IMR-90 (cell line): ENCODE measurements at regions not wholly inside any gene's neighbourhood (a gene's known extent, or its start where the extent isn't known, plus 50 kb on each side); places are given as distances from the start of the nearest gene placed in this dataset.

Source experiments
- ATAC-seq: fragments of 200-7000 bp; cut with Tn5 transposase; 2 replicates; pipeline ENCODE4 v1.9.1; 2020; ENCODE audit warnings: low read depth, mild to moderate bottlenecking, moderate library complexity
- BruUV-seq: library from RNA; stranded (reverse); fragments of 400-500 nt; replicated peaks from 2 replicates; lab custom pipeline; 2021; lab: Mats Ljungman, UMichigan
- CTCF ChIA-PET: fragments of 300-600 bp; formaldehyde crosslinking; extraction: SDS; loops from one replicate; lab custom pipeline; 2021; ENCODE audit warnings: antibody characterized with exemption; lab: Yijun Ruan, JAX
- POLR2A ChIA-PET: fragments of 300-600 bp; sonication (Branson Sonifier 250); formaldehyde crosslinking; loops from one replicate; lab custom pipeline; 2022; ENCODE audit warnings: antibody characterized with exemption; ENCODE audit not compliant: unreplicated experiment; lab: Charles Lee
- DNase-seq: peaks from one replicate; pipeline ENCODE4 v3.0.0; 2013
- H2AFZ ChIP-seq: replicated peaks from 2 replicates; pipeline ENCODE3; 2013; ENCODE audit warnings: low read length, mild to moderate bottlenecking; ENCODE audit not compliant: poor library complexity
- H2AK5ac ChIP-seq: 2 replicates; pipeline ENCODE4 v1.6.1; 2013; ENCODE audit warnings: low read depth, low read length, inconsistent platforms
- H2AK9ac ChIP-seq: replicated peaks from 2 replicates; pipeline ENCODE3; 2013; ENCODE audit warnings: mild to moderate bottlenecking, low read depth, low read length, moderate library complexity; ENCODE audit not compliant: poor library complexity
- H2BK120ac ChIP-seq: 2 replicates; pipeline ENCODE4 v1.6.1; 2013; ENCODE audit warnings: low read depth, low read length, inconsistent platforms
- H2BK15ac ChIP-seq: 3 replicates; pipeline ENCODE4 v1.6.1; 2013; ENCODE audit warnings: low read depth, low read length, inconsistent platforms
- H2BK20ac ChIP-seq: 2 replicates; pipeline ENCODE4 v1.6.1; 2013; ENCODE audit warnings: low read depth, mild to moderate bottlenecking, inconsistent platforms, low read length, moderate library complexity
- H2BK5ac ChIP-seq: 2 replicates; pipeline ENCODE4 v1.6.1; 2013; ENCODE audit warnings: mild to moderate bottlenecking, low read depth, low read length, inconsistent platforms; ENCODE audit not compliant: poor library complexity, severe bottlenecking
- H3K14ac ChIP-seq: replicated peaks from 2 replicates; pipeline ENCODE4 v1.6.1; 2013; ENCODE audit warnings: low read depth, low read length, inconsistent platforms
- H3K18ac ChIP-seq: 2 replicates; pipeline ENCODE4 v1.6.1; 2013; ENCODE audit warnings: low read depth, low read length, control low read depth
- H3K23ac ChIP-seq: 2 replicates; pipeline ENCODE4 v1.6.1; 2013; ENCODE audit warnings: low read depth, low read length, inconsistent platforms
- H3K27ac ChIP-seq: 2 replicates; pipeline ENCODE4 v1.5.1; 2013; ENCODE audit warnings: mild to moderate bottlenecking, control low read depth, low read length; ENCODE audit not compliant: insufficient read depth
- H3K27me3 ChIP-seq: 2 replicates; pipeline ENCODE4 v1.6.1; 2013; ENCODE audit warnings: low read length; ENCODE audit not compliant: control insufficient read depth, insufficient read depth
- H3K36me3 ChIP-seq: 2 replicates; pipeline ENCODE4 v1.6.1; 2013; ENCODE audit warnings: low read length, mixed read lengths; ENCODE audit not compliant: control insufficient read depth, insufficient read depth
- H3K4ac ChIP-seq: 2 replicates; pipeline ENCODE4 v1.6.1; 2013; ENCODE audit warnings: low read depth, low read length, inconsistent platforms
- H3K4me1 ChIP-seq: 2 replicates; pipeline ENCODE4 v1.6.1; 2013; ENCODE audit warnings: low read length, mixed read lengths; ENCODE audit not compliant: control insufficient read depth, insufficient read depth
- H3K4me2 ChIP-seq: 2 replicates; pipeline ENCODE4 v1.6.1; 2013; ENCODE audit warnings: low read depth, mild to moderate bottlenecking, control low read depth, low read length, moderate library complexity
- H3K4me3 ChIP-seq: 2 replicates; pipeline ENCODE4 v1.5.1; 2013; ENCODE audit warnings: low read depth, mild to moderate bottlenecking, control low read depth, low read length, moderate library complexity; ENCODE audit not compliant: insufficient read depth
- H3K56ac ChIP-seq: 2 replicates; pipeline ENCODE4 v1.6.1; 2013; ENCODE audit warnings: low read length, inconsistent platforms; ENCODE audit not compliant: insufficient read depth; ENCODE audit errors: extremely low read depth
- H3K79me1 ChIP-seq, 2 experiments: 2 replicates each; pipeline ENCODE4 v1.6.1; 2013; ENCODE audit warnings: low read length in 2 of 2, inconsistent platforms in 1 of 2, low read depth in 1 of 2
- H3K9ac ChIP-seq: 2 replicates; pipeline ENCODE4 v1.6.1; 2013; ENCODE audit warnings: low read depth, low read length, control low read depth
- H3K9me1 ChIP-seq: 2 replicates; pipeline ENCODE4 v1.6.1; 2013; ENCODE audit warnings: low read length, inconsistent platforms; ENCODE audit not compliant: insufficient read depth
- H3K9me3 ChIP-seq: 2 replicates; pipeline ENCODE4 v1.6.1; 2013; ENCODE audit warnings: low read length; ENCODE audit not compliant: control insufficient read depth, insufficient read depth
- H4K20me1 ChIP-seq: 2 replicates; pipeline ENCODE4 v1.6.1; 2013; ENCODE audit warnings: low read length, inconsistent platforms; ENCODE audit not compliant: insufficient read depth
- H4K5ac ChIP-seq: 2 replicates; pipeline ENCODE4 v1.6.1; 2013; ENCODE audit warnings: mild to moderate bottlenecking, low read depth, low read length, control low read depth
- H4K8ac ChIP-seq, 2 experiments: 2 replicates each; pipeline ENCODE4 v1.6.1; 2013; ENCODE audit warnings: low read depth in 2 of 2, low read length in 2 of 2, control low read depth in 1 of 2, inconsistent platforms in 1 of 2
- H4K91ac ChIP-seq: 2 replicates; pipeline ENCODE4 v1.6.1; 2013; ENCODE audit warnings: low read depth, low read length, inconsistent platforms; ENCODE audit not compliant: insufficient read depth
- BHLHE40 ChIP-seq: fragments of 150-350 bp; IDR thresholded peaks from 2 replicates; pipeline ENCODE4 v1.6.1; 2016; ENCODE audit warnings: mild to moderate bottlenecking, low read depth, low read length
- CHD1 ChIP-seq: IDR thresholded peaks from 2 replicates; pipeline ENCODE4 v1.6.1; 2012; ENCODE audit warnings: low read depth, low read length, improper control_type of control experiment
- MAZ ChIP-seq: IDR thresholded peaks from 2 replicates; pipeline ENCODE4 v1.6.1; 2012; ENCODE audit warnings: low read depth, mild to moderate bottlenecking, low read length, improper control_type of control experiment, moderate library complexity, borderline replicate concordance
- RCOR1 ChIP-seq: IDR thresholded peaks from 2 replicates; pipeline ENCODE4 v1.6.1; 2012; ENCODE audit warnings: mild to moderate bottlenecking, low read length, improper control_type of control experiment; ENCODE audit not compliant: insufficient replicate concordance
- WGBS, 2 experiments: methylation state at CpG; one replicate each; pipeline versions ENCODE4 v1.1.5 to v1.1.7; 2013; ENCODE audit warnings: missing lambda C conversion rate in 2 of 2; ENCODE audit not compliant: insufficient read length in 1 of 2; ENCODE audit errors: extremely low coverage in 2 of 2; 5-methylcytosine and 5-hydroxymethylcytosine counted together
- dilution Hi-C: fragments of 300-500 bp; cut with HindIII; formaldehyde crosslinking; loops from one replicate; pipeline ENCODE4 v1.14.3; 2018; ENCODE audit warnings: low sequenced_read_pairs; ENCODE audit not compliant: unreplicated experiment
- in situ Hi-C: fragments of 300-500 bp; cut with MboI; formaldehyde crosslinking; loops from 3 replicates; pipeline ENCODE4 v1.14.3; 2019; ENCODE audit warnings: low sequenced_read_pairs, inconsistent platforms, mixed read lengths
- intact Hi-C: fragments of 100-400 bp; cut with micrococcal nuclease; formaldehyde crosslinking; loops from 2 replicates; pipeline ENCODE4 v1.10.0; 2022
- TF ChIP-seq, protein P1 (sequence below): conservative IDR thresholded peaks from 2 replicates; pipeline ENCODE4 v1.5.1; 2012; ENCODE audit warnings: mild to moderate bottlenecking, low read depth, low read length, improper control_type of control experiment
- TF ChIP-seq, protein P2 (sequence below): fragments of 150-350 bp; IDR thresholded peaks from 2 replicates; pipeline ENCODE4 v1.6.1; 2017; ENCODE audit warnings: mild to moderate bottlenecking, antibody characterized with exemption, low read length, low read depth
- TF ChIP-seq, protein P3 (sequence below): fragments of 150-350 bp; IDR thresholded peaks from 2 replicates; pipeline ENCODE4 v1.6.1; 2016; ENCODE audit warnings: low read depth, mild to moderate bottlenecking, low read length, moderate library complexity, borderline replicate concordance

DNA sequence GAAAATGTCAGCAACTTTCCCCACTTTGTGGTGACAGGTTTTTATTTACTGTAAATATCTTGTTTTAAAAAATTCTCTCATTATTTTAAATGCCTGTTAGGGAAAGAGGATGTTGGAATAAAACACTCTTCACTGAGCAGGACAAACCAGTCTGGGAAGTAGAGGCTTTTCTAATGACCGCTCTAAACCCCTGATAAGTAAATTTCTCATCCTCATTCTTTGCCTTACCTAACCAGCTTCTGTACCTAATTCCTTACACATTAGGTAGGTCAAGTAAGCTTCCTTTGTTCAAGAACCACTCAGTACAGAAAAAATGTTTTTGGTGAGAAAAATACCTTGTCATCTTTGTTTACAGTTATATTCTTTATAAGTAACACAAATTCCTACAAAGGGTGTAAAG lies 143.6 kb downstream of the GPR85 start:
- TF ChIP-seq BHLHE40 (no peak), CHD1 (no peak), MAZ (no peak), RCOR1 (no peak)
- TF ChIP-seq, protein P1, sequence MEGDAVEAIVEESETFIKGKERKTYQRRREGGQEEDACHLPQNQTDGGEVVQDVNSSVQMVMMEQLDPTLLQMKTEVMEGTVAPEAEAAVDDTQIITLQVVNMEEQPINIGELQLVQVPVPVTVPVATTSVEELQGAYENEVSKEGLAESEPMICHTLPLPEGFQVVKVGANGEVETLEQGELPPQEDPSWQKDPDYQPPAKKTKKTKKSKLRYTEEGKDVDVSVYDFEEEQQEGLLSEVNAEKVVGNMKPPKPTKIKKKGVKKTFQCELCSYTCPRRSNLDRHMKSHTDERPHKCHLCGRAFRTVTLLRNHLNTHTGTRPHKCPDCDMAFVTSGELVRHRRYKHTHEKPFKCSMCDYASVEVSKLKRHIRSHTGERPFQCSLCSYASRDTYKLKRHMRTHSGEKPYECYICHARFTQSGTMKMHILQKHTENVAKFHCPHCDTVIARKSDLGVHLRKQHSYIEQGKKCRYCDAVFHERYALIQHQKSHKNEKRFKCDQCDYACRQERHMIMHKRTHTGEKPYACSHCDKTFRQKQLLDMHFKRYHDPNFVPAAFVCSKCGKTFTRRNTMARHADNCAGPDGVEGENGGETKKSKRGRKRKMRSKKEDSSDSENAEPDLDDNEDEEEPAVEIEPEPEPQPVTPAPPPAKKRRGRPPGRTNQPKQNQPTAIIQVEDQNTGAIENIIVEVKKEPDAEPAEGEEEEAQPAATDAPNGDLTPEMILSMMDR, result no peak
- TF ChIP-seq, protein P2, sequence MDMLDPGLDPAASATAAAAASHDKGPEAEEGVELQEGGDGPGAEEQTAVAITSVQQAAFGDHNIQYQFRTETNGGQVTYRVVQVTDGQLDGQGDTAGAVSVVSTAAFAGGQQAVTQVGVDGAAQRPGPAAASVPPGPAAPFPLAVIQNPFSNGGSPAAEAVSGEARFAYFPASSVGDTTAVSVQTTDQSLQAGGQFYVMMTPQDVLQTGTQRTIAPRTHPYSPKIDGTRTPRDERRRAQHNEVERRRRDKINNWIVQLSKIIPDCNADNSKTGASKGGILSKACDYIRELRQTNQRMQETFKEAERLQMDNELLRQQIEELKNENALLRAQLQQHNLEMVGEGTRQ, result no peak
- TF ChIP-seq, protein P3, sequence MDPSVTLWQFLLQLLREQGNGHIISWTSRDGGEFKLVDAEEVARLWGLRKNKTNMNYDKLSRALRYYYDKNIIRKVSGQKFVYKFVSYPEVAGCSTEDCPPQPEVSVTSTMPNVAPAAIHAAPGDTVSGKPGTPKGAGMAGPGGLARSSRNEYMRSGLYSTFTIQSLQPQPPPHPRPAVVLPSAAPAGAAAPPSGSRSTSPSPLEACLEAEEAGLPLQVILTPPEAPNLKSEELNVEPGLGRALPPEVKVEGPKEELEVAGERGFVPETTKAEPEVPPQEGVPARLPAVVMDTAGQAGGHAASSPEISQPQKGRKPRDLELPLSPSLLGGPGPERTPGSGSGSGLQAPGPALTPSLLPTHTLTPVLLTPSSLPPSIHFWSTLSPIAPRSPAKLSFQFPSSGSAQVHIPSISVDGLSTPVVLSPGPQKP, result no peak
- Histone ChIP-seq H2BK15ac (no peak overlapping the region), H3K79me1 (peaks cover 8 to 10% of the 10 kb centered on the region in 2 experiments; a peak in 1 of 4 replicates), H2BK5ac (no peak overlapping the region), H2BK20ac (no peak overlapping the region), H3K4me1 (peaks cover 3% of the 10 kb centered on the region; the same call in 1 of the 2 replicates), H2AK9ac (no peak overlapping the region), H3K56ac (no peak overlapping the region), H4K8ac (no peak overlapping the region), H4K5ac (no peak overlapping the region), H3K14ac (no peak overlapping the region), H2AK5ac (no peak overlapping the region), H3K9ac (no peak overlapping the region), H4K20me1 (no peaks in the 10 kb centered on the region), H3K4me3 (no peak overlapping the region), H3K4ac (no peak overlapping the region), H3K27ac (no peak overlapping the region), H3K36me3 (no peaks in the 10 kb centered on the region), H3K23ac (no peak overlapping the region), H4K91ac (no peak overlapping the region), H2AFZ (no peak overlapping the region), H3K9me1 (peaks cover 5% of the 10 kb centered on the region), H3K27me3 (no peaks in the 10 kb centered on the region), H3K4me2 (no peak overlapping the region), H3K9me3 (no peaks in the 10 kb centered on the region), H3K18ac (no peak overlapping the region), H2BK120ac (no peak overlapping the region)
- intact Hi-C loops (loop anchor here (5.0 kb wide), 1 partner anchor 44 kb away; no protein-coding TSS in a partner anchor), in situ Hi-C loops (no loop called here), dilution Hi-C loops (no loop called here)
- ATAC-seq, result no peak
- CTCF ChIA-PET, result no interaction called here
- WGBS, 2 experiments, result no CpG with 5 or more reads among the region's 1 CpG
- no peak for DNase-seq
- BruUV-seq, result no TSS peak
- POLR2A ChIA-PET, result no interaction called here
